PFSK-1 (cell line): ENCODE measurements at regions not wholly inside any gene's neighbourhood (a gene's known extent, or its start where the extent isn't known, plus 50 kb on each side); places are given as distances from the start of the nearest gene placed in this dataset.

Experiments used
- POLR2AphosphoS5 ChIP-seq: IDR thresholded peaks from 2 replicates; pipeline ENCODE4 v1.6.1; 2012; ENCODE audit warnings: low read depth, mild to moderate bottlenecking, control low read depth, low read length, moderate library complexity
- TF ChIP-seq, protein P1 (sequence below), 2 experiments: IDR thresholded peaks; 2 replicates each; pipeline versions ENCODE4 v1.6.1 to v1.8.0; 2011 to 2012; ENCODE audit warnings: low read depth in 2 of 2, low read length in 2 of 2, control low read depth in 1 of 2, inconsistent platforms in 1 of 2, mild to moderate bottlenecking in 1 of 2, moderate library complexity in 1 of 2; ENCODE audit not compliant: insufficient read depth in 1 of 2

DNA sequence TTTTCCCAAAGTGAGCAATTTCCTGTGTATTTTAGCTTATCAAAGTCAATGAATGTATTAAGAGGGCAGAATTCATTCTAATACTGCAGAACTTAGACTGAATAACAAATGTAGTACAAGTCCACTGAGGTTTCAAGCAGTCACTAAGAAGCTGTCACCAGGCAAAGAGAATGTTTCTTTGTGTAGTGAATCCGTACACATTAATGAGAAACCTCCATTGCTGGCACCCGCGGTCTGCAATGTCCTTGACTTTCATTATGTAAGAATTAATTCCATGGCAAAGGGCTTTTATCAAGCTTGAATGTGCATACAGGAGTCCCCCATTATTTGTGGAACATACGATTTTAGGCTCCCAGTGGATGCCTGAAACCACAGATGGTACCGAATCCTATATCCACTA, 719.5 kb upstream of the TMPRSS15 start:
- no peak for TF ChIP-seq POLR2AphosphoS5
- TF ChIP-seq, protein P1, sequence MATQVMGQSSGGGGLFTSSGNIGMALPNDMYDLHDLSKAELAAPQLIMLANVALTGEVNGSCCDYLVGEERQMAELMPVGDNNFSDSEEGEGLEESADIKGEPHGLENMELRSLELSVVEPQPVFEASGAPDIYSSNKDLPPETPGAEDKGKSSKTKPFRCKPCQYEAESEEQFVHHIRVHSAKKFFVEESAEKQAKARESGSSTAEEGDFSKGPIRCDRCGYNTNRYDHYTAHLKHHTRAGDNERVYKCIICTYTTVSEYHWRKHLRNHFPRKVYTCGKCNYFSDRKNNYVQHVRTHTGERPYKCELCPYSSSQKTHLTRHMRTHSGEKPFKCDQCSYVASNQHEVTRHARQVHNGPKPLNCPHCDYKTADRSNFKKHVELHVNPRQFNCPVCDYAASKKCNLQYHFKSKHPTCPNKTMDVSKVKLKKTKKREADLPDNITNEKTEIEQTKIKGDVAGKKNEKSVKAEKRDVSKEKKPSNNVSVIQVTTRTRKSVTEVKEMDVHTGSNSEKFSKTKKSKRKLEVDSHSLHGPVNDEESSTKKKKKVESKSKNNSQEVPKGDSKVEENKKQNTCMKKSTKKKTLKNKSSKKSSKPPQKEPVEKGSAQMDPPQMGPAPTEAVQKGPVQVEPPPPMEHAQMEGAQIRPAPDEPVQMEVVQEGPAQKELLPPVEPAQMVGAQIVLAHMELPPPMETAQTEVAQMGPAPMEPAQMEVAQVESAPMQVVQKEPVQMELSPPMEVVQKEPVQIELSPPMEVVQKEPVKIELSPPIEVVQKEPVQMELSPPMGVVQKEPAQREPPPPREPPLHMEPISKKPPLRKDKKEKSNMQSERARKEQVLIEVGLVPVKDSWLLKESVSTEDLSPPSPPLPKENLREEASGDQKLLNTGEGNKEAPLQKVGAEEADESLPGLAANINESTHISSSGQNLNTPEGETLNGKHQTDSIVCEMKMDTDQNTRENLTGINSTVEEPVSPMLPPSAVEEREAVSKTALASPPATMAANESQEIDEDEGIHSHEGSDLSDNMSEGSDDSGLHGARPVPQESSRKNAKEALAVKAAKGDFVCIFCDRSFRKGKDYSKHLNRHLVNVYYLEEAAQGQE (IDR thresholded peaks at IDR 0.05; ENCODE audit: insufficient read depth in 1 of 2, low read depth in 2 of 2, low read length in 2 of 2), result no peak
